Spleen (tissue), 7 donors: ENCODE measurements at regions not wholly inside any gene's neighbourhood (a gene's known extent, or its start where the extent isn't known, plus 50 kb on each side); places are given as distances from the start of the nearest gene placed in this dataset.

Source experiments
- CTCF ChIP-seq, 11 experiments: fragments of 200-600 bp in 7 of 11; fragments of 450-650 bp in 4 of 11; sonication (generic) in 4 of 11; IDR thresholded peaks in 8 of 11; conservative IDR thresholded peaks in 3 of 11; 1 replicate in 7 of 11; 2 replicates in 4 of 11; pipeline versions ENCODE4 v1.4.0 to v1.8.0; 2016 to 2021; ENCODE audit warnings: antibody characterized with exemption in 11 of 11, inconsistent platforms in 4 of 11, mild to moderate bottlenecking in 1 of 11
- POLR2AphosphoS5 ChIP-seq, 3 donors: sonication (generic); formaldehyde crosslinking; IDR thresholded peaks; one replicate each; pipeline ENCODE4 v1.5.1; 2017; ENCODE audit warnings: antibody characterized with exemption in 3 of 3
- donor health status: DM: no; HTN: no; CAD: no; lungs with moderate emphysema.
- donor health status: DM: no; HTN: no; CAD: no.
- donor health status: DM: no; HTN: no; CAD: no.

- TF ChIP-seq CTCF (IDR thresholded peaks at IDR 0.05 in 8 of 11, conservative IDR thresholded peaks at IDR 0.05 in 3 of 11): no peak
- no peak for TF ChIP-seq POLR2AphosphoS5 (IDR thresholded peaks at IDR 0.05)
These were observed 274.4 kb upstream of the CHAC2 start for GRCh38 chr2:53493210-53493609.
